T-helper 1 cell (primary cell): ENCODE measurements at regions not wholly inside any gene's neighbourhood (a gene's known extent, or its start where the extent isn't known, plus 50 kb on each side); places are given as distances from the start of the nearest gene placed in this dataset.

Experiments used
- DNase-seq, 5 donors: peaks; one replicate each; pipeline ENCODE4 v3.0.0-alpha.2; 2012 to 2020

DNA sequence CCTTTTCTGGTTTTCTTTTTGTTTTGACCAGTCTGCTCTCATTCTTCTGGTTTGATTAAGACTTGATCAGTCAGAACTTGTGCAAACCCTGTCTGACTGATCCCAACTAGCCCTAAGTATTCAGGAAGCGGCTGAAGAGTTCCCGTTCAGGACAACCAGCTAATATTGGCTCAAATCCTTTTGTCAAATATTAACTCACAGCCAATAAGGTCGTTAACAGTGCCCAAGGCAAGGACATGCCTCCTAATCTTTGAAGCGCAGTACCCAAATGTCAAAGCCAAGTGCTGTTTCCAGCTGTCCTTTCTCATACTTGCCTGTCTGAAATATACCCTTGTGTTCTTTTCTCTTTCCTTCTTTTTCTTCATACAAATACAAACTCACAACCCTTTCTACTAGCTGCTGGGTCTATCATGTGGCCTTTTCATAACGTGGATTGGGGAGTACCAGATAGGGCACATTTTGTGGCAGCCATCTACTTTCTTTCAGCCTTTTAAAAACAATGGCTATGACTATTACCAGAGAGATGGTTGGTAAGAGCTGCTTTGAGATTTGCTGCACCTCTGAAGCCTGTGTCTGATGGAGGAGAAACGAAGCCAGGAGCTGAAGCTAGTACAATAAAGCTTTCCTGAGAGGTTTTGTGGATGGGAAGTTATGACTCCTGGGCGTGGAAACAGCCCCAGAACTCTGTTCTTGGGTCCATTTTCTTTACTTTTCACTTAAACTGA lies 266.4 kb upstream of the ZNF608 start:
- no peak for DNase-seq

DNA sequence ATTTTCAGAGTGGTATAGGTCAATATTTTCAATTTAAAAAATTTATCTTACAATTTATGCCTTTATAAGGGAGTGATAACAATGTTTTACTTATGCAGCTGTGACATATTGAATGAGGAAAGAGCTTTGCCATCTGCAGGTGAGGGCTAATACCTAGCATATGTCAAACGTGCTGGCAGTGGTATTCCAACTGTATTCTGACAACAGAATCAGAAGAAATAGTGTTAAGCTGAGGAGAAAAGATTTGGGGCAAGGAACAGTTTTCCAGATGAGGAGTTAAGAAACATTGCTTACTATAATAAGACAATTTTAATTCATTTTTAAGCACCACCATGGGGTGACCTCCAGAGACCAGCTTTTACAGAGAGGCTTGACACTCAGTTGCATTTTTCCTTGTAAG lies 267.8 kb upstream of the ZNF608 start:
- DNase-seq = no peak

DNA sequence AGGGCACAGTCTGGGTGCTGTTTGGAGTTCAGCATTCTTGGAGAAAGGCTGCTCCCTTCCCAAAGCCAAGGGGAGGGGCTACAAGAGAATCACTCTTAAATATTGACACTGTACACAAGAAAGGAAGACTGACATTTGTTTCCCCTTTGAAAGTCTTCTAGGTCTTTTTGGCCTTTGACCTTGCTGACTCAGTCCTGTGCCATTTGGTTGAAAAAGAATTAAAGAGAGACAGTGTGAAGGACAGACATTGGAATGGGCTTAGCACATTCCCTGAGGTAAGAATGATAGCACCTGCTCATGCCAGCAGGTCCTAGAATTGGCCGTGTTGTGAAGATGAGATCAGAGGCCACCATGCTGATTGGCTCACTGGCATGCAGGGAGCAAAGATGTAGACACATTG lies 271.4 kb upstream of the ZNF608 start:
- no peak for DNase-seq

DNA sequence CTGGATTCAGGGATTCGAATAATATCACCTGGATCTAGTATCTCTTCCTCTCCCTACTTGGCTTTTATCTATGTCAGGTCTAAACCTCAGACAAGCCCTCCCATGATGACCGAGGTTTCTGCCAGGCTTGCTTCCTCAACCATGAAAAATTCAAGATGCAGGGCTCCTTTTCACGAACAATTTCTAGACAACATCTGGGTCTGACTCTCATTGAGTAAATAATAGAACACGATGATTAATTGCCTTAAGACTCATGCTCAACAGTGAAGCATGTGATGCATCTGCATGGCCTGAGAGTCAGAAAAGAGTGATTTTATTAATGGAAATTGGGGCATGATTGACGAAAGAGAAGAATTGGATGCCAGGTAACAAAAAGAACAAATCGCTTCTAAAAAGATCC lies 277.2 kb upstream of the ZNF608 start:
- no peak for DNase-seq

DNA sequence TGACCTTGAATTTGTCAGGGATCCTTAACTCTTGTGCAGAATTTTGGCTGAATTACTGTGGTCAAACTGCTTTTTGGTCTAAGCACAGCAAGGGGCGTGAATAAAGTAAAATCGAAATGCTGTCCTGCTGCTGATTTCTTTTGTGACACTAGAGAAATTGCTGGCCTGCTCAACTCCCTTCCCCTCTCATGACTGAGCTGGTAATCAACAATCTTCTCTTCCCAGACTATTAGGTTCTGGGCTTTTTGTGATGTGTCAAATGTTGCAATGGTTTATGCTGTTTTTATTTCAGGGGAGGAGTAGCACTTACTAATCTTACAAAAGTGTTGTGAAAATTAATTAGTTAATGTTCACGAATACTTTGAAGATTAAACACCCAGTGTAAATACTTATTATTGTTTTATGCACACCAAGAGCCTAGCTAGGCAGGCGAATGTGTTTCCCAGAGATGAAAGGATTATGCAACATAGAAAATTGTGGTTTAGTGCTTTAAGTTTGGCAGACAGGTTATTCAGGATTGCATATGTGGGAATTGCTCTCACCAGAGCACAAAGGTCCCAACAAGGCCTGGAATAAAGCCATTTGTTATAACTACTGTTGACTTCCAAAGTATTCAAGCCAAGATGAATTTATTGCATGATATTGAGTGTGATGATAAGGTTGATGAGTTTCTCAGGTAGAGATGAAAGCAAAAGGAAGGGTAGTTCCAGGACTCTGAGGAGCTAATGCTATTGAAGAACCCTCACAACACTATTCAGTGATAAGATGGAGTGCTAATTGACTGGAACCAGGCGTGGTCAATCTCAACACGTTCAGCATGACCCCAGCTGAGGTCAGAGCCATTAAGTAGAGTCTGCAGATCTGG lies 280.7 kb upstream of the ZNF608 start:
- DNase-seq = no peak

DNA sequence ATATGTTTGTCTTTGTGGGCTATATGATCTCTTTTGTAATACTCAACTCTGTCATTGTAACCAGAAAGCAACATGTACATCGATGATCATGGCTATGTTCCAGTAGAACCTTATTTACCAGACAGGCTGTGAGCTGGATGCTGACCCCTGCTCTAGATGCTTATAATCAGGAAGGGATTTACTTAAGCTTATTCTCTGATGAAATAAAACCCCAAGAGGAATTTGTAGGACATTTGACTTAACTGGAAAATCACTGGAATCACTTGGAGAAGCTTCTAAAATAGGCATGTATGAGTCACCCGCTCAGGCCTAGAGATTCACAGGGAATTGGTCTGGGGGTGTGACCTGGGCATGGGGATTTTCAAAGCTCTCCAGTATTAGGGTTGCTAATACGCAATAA lies 285.8 kb upstream of the ZNF608 start:
- DNase-seq = no peak

DNA sequence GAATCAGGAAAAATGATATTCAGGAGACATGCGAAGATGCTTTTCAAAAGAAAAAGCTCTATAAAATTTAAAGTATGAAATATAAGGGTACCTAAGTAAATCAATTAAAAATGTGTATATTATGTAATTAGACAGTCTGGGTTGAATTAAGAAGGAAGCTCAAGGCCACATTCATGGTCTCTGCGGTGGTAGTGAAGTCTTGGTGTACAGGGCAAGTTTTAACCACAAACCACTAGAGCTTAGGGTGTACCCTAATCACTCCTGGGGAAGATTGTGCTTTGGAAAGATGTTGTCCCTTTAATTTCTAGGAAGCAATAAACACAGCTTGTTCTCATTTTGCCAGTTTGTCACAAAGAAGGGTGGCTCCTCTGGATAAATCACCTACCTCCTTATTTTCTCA lies 287.2 kb upstream of the ZNF608 start:
- no peak for DNase-seq

DNA sequence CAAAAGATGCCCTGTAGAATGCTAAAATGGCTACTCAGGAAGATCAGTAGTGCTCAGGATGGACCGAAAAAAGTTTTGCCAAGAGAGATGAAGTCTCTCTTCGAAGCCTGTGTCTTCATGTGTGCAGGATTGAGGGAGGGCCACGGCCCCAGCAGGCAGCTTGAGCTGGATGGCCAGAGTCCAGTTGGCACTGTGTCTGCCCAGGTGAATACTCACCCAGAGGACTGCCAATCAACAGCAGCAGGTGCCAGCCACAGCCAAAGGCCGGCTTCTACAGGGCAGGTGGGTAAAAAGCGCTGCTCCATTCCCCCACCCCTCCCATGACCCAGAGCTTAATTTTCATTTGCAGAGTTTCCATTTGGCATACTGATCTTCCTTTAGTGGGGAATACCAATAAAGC lies 287.9 kb upstream of the ZNF608 start:
- no peak for DNase-seq

DNA sequence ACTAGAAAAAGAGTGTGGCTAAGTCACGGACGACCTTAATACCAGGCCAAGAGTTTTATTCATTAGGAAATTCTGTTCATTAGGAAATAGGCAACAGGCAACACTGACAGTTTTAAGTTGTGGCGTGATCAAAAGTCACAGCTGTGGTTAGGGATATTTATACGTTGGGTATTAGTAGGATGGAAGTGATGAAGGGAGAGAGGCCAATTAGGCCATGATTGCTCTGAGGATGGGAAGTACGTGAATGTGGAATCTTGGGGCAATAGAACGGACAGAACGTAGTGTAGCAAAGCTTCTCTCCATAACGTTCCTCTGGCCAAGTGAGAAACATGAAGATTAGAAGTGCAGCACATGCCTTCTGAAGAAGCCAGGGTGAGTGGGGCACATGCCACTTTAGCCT lies 290.1 kb upstream of the ZNF608 start:
- DNase-seq = no peak

DNA sequence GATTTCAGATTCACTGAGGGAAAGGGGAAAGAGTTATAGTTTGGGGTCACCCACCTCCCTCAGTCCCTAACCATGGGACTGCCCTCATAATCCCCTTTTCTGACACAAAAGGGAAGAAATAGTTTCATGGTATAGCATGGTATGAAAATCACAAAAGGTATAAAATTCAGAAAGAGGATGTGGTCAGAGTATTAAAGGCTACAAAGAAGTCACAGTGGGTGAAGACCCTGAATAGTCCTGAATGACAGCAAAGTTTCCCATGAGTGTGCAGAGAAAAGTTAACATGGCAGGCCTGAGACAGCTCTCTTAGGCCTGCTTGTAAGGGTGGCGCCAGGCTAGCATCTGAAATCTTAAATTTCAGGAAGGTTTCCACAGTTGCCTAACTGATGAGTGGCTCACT lies 290.6 kb upstream of the ZNF608 start:
- DNase-seq = no peak

DNA sequence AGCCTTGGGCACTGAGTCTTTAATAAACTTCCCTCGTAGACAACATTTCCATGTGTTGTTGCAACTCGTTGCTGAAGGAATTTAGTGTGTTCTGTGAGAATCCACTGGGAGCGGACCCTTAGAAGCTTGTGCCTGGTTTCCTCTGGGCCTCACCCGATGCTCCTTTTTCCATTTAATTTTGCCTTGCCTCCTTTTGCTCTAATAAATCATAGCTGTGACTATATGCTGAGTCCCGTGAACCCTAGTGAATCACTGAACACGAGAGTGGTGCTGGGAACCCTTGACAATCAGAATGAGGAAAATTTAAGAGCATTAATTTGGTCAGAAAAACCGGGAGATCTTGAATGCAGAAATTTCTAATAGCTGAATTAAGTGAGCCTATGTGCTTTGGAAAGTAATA lies 291.1 kb upstream of the ZNF608 start:
- no peak for DNase-seq

DNA sequence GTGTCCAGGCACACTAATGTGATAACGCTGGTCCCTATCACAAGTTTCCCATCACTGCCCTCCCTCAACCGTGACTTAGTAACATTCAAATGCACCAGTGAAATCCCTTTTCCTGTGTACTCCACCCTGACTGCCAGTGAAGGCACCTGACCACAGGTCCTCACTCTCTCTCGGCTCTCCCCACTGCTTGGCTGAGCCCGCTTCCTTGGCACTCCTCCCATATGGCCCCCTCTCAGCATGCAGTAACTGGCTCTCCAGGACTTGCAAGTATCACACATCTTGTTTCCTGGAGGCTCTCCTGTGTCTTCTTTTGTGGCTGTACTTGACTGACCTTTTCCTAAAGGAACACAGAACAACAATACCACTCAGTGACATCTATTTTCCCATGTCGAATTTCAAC lies 292.0 kb upstream of the ZNF608 start:
- no peak for DNase-seq

DNA sequence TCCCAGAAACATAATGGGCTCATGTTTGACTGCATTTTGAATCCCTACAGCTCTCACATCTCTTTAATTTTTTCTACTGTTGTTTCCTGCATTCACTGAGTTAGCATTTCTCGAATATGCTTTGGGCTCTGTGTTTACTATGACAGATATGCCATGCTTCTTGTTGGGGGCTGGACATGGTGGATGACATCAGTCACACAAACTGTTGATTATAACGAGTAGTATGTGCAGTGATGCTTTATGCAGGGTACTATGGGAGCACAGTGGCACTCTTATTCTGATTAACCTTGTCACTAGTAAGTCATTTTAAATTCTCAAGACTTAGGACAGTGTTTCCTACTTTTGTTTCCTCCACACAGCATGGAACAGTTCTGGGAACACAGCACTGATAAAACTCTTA lies 295.4 kb upstream of the ZNF608 start:
- no peak for DNase-seq

DNA sequence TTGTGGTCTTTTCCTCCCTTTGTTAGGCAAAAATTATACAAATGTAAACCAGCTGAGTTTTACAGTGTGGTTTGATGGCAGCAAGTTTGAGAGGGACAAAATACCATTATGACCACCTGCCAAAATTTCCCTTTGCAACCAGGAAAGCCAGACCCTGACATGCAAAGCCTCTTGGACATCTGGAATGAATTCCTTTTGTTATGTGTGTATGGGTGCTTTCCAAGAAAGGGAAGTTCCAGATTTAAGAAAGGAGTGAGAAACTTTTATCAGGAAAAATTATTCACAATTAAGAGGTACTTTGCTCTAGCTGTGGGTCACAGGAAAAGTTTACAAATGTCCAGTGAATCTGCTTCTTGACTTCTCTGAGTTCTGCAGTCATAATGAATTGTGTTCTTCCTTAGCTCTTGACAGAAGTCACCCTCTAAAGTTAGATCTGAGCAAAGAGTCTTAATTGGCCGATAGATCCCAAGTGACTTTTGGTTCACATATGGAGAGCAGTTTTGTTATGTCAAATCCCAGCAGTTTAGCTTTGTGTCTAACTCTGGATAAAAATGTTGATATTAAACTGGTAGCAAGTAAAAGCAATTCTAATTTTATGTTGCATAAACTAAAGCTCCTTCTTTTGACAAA lies 295.9 kb upstream of the ZNF608 start:
- DNase-seq = no peak

DNA sequence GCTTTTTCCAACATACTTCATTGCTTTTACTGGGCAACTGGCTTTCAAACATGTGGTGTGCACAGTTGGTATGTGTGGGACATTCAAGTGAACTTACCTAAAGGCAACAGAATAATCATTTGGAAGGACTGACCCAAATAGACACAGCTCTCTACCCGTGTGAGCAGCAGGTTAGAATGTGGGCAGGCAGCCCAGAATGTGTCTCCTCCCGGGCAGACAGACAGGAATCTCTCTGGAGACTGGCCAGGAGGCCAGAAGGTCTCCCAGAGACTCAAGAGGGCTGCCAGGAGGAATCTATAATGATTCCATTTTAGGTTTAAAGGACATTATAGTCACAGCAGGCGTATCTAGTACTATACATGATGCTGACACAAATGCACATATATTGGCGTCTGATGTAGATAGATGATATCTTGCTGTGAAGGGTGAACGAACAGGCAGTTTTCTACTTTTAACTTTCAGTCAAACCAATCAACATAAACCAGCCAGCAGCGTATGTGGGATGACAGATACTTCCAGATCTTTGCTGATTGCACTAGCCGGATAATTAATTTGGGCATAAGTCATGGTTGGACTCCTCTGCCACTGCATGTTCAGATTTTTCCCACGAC lies 297.4 kb upstream of the ZNF608 start:
- DNase-seq = no peak

DNA sequence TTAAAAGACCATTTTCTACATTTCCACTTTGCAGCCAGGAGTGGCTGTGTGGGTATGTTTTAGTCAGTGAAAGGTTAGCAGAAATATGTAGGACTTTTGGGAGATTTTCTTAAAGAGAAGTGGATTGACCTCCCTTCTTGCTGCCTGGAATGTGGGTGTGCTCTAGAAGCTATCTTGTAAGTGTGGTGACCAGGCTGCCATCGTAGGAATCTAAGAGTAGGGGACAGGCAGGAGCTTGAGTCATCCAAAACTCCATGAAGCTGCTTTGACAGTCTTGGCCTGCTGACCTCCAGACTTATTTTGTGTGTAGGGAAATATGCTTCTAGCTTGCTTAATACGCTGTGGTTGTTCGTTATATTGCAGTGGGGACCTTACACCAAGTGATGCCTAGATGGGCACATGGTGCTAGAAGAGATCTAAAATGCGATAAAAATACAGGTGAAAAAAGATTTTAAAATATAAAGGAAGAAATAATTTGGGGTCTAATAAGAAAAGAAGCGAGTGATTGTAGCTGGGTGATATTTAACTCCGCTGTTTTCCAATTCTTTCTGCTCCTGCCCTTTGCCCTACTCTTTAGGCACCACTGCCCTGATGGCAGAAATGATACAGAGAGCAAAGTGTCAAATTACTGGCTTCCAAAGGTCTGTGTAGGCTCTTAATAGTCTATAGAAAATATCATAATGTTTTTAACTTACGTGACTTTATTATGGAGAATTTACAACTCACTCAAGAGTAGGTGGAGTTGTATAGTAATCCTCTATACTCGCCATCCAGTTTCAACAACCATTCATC lies 298.2 kb upstream of the ZNF608 start:
- DNase-seq = no peak

DNA sequence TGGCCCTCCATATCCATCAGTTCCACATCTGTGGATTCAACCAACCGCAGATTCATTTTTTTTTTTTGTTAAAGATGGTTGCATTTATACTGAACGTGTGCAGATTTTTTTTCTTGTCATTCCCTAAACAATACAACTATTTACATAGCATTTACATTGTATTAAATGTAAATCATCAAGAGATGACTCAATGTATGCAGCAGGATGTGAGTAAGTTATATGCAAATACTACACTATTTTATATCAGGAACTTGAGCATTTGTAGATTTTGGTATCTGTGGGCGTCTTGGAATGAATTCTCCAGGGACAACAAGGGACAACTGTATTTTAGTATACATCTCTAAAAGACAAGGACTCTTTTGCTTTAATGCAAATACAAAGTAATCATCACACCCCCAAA lies 299.2 kb upstream of the ZNF608 start:
- no peak for DNase-seq

DNA sequence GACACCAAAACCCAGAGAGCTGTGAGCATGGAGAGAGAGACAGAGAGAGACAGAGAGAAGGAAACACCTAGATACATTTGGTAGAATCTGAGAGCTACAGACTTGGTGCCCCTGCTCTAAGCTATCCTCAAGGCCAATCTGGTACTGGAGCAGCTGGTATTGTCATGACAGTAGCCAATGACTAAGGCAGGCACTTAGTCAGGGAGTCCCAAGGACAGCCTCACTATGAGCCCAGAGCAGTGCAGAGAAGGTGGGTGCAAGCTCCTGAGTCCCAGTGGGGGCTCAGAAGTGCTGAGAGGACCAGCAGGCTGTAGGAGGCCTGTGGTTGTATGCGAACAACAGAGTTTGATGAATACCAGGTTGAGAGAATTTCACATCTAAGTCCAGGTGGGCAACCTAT lies 300.4 kb upstream of the ZNF608 start:
- no peak for DNase-seq

DNA sequence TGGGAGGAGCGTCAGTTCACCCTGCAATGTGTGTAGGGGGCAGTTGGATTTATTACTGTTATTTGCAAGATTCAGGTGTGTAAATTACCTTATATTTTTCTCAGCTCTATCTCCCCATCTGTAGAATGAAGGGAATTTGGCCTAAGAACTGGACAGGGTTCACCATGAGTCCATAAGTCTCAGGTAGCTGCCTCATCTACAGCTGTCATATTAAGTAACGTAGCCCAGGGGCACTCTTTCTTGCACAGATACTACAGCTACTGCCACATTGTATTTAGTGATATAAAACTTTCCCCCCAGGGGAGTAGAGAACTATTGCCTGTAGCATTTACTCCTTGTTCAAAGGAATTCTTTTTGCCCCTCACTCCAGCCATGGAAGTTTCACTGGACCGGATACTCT lies 301.4 kb upstream of the ZNF608 start:
- DNase-seq = no peak

DNA sequence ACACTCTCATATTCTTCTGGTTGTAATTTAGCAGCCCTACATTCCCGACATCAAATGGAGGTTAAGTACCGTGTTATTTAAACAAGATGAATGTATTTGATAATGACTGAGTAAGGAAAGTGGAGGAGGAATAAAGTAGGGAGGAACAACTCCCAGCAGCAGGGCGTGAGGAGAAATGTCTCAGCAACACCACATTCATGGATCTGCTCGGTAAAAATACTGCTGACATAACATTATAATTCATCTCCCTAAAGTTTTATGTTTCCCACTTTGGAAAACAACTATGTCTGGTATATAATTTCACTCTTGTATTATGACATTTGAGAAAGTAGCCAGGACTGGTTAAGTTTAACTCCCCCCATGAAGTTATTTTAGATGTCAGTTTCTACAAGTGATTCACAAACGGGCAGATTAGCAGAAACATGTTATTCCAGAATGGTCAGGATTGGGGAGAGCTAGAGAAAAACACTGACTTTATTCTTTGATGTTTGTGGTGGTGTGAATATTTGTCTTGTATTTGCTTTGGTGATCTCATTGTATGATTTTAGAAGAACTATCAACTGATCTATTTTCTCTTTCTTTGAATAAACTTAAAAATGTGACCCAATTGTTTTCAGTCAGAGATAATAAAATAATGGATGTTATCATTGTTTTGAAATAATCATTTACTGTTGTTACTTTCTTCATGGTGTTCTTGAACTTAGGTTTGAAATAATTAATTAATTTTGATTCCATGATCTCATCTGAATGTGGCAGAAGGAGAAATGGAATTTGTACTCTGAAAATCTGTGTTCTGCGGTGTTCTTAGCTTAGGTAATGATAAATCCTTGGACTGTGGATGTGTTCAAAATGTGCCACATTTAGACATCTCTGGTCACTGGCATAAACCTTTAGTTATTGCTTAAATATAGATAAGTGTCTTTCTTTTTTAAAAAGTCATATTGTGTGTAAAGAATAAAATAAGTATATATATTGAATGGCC lies 303.6 kb upstream of the ZNF608 start:
- DNase-seq = no peak

DNA sequence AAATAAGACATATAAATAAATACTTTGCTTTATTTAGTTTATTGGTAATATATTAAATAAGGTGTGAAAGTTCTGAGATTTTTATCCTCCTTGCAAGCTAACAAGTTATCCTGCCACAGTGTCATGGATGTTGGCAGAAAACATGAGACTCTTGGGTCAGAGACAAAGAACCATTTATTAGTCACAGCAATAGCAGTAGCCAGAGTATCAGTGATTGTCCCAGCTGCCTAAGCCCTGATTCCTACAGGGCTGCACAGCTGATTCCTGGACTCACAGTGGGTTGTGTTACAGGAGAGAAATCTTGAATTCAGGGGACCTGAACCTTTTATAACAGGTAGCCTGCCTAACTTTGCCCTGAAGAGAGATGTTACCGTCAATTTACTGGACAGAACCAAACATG lies 304.5 kb upstream of the ZNF608 start:
- no peak for DNase-seq
